SK-N-SH (cell line): ENCODE measurements at regions not wholly inside any gene's neighbourhood (a gene's known extent, or its start where the extent isn't known, plus 50 kb on each side); places are given as distances from the start of the nearest gene placed in this dataset.

Source experiments
- CTCF ChIA-PET: fragments of 300-600, 350-600 bp; formaldehyde crosslinking; extraction: SDS; loops from one replicate; lab custom pipeline; 2021; lab: Yijun Ruan, JAX
- POLR2A ChIA-PET: fragments of 350-600 bp; sonication (Branson Sonifier 250); formaldehyde crosslinking; extraction: SDS; loops from one replicate; lab custom pipeline; 2020; ENCODE audit warnings: antibody characterized with exemption, inconsistent platforms; lab: Yijun Ruan, JAX
- DNase-seq: peaks from one replicate; pipeline ENCODE4 v3.0.0; 2012
- H2AFZ ChIP-seq: fragments of 200-600 bp; sonication (generic); 2 replicates; pipeline ENCODE4 v1.8.1; 2016; ENCODE audit warnings: antibody characterized with exemption, mild to moderate bottlenecking, low read depth
- H3F3A ChIP-seq: fragments of 200-600 bp; sonication (generic); replicated peaks from 2 replicates; pipeline ENCODE3; 2016; ENCODE audit warnings: antibody characterized with exemption, mild to moderate bottlenecking; ENCODE audit not compliant: insufficient read depth
- H3K27ac ChIP-seq, 2 experiments: fragments of 200-500 bp in 1 of 2; fragments of 200-600 bp in 1 of 2; sonication (Bioruptor generic) in 1 of 2; sonication (generic), shearing (Covaris generic) in 1 of 2; 2 replicates each; pipeline versions ENCODE4 v1.5.1 to v1.6.1; 2014 to 2016; ENCODE audit warnings: low read depth in 2 of 2, inconsistent platforms in 1 of 2, low read length in 1 of 2, mild to moderate bottlenecking in 1 of 2, mixed read lengths in 1 of 2
- H3K27me3 ChIP-seq: fragments of 200-600 bp; sonication (generic), shearing (Covaris generic); 2 replicates; pipeline ENCODE4 v1.6.1; 2016; ENCODE audit warnings: mixed run types; ENCODE audit not compliant: insufficient read depth
- H3K36me3 ChIP-seq, 2 experiments: fragments of 200-500 bp in 1 of 2; fragments of 200-600 bp in 1 of 2; sonication (Bioruptor generic) in 1 of 2; sonication (generic) in 1 of 2; replicated peaks in 1 of 2; 2 replicates each; pipeline versions ENCODE3 to v1.5.1; 2014 to 2016; ENCODE audit warnings: low read length in 1 of 2, mild to moderate bottlenecking in 1 of 2; ENCODE audit not compliant: insufficient read depth in 2 of 2, control insufficient read depth in 1 of 2
- H3K4me1 ChIP-seq, 2 experiments: fragments of 200-500 bp in 1 of 2; fragments of 200-600 bp in 1 of 2; sonication (Bioruptor generic) in 1 of 2; sonication (generic), shearing (Covaris generic) in 1 of 2; 2 replicates each; pipeline versions ENCODE4 v1.5.1 to v1.6.1; 2014 to 2016; ENCODE audit warnings: low read depth in 1 of 2, low read length in 1 of 2, mixed run types in 1 of 2; ENCODE audit not compliant: insufficient read depth in 2 of 2, control insufficient read depth in 1 of 2
- H3K4me2 ChIP-seq: fragments of 200-600 bp; sonication (generic), shearing (Covaris generic); 2 replicates; pipeline ENCODE4 v1.6.1; 2017; ENCODE audit warnings: mixed run types
- H3K4me3 ChIP-seq, 2 experiments: fragments of 200-500 bp in 1 of 2; fragments of 200-600 bp in 1 of 2; sonication (Bioruptor generic) in 1 of 2; sonication (generic), shearing (Covaris generic) in 1 of 2; 2 replicates each; pipeline versions ENCODE4 v1.5.1 to v1.8.1; 2014 to 2016; ENCODE audit warnings: low read depth in 2 of 2, inconsistent platforms in 1 of 2, low read length in 1 of 2, mild to moderate bottlenecking in 1 of 2, mixed read lengths in 1 of 2, moderate library complexity in 1 of 2
- H3K79me2 ChIP-seq: fragments of 200-600 bp; sonication (generic); 2 replicates; pipeline ENCODE4 v1.8.1; 2017; ENCODE audit warnings: mild to moderate bottlenecking; ENCODE audit not compliant: insufficient read depth
- H3K9ac ChIP-seq: fragments of 200-600 bp; sonication (generic); 2 replicates; pipeline ENCODE4 v1.6.1; 2017; ENCODE audit warnings: mixed run types
- H3K9me2 ChIP-seq: fragments of 200-600 bp; sonication (generic); 2 replicates; pipeline ENCODE4 v1.6.1; 2017; ENCODE audit warnings: mixed run types
- H3K9me3 ChIP-seq: fragments of 200-600 bp; sonication (generic); 2 replicates; pipeline ENCODE4 v1.6.1; 2017; ENCODE audit warnings: mixed run types, mild to moderate bottlenecking, moderate library complexity
- H4K20me1 ChIP-seq: fragments of 200-600 bp; sonication (generic); 2 replicates; pipeline ENCODE4 v1.6.1; 2017; ENCODE audit warnings: mild to moderate bottlenecking, mixed run types; ENCODE audit not compliant: insufficient read depth
- CHD2 ChIP-seq: fragments of 150-350 bp; IDR thresholded peaks from 2 replicates; pipeline ENCODE4 v1.6.1; 2018; ENCODE audit warnings: low read length; ENCODE audit not compliant: partially characterized antibody
- ELF1 ChIP-seq: IDR thresholded peaks from 2 replicates; pipeline ENCODE4 v1.4.0; 2012
- EP300 ChIP-seq, 2 experiments: IDR thresholded peaks; 2 replicates each; pipeline versions ENCODE4 v1.4.0 to v1.6.1; 2012; ENCODE audit warnings: borderline replicate concordance in 1 of 2, low read depth in 1 of 2, low read length in 1 of 2
- EZH2phosphoT487 ChIP-seq: fragments of 200-600 bp; sonication (generic); IDR thresholded peaks from 2 replicates; pipeline ENCODE4 v1.6.1; 2017; ENCODE audit warnings: low read depth, mixed run types, mild to moderate bottlenecking, antibody characterized with exemption, moderate library complexity, borderline replicate concordance
- FOXJ3 ChIP-seq: sonication (generic); formaldehyde crosslinking; IDR thresholded peaks from 2 replicates; pipeline ENCODE4 v1.5.1; 2020; ENCODE audit warnings: mild to moderate bottlenecking, missing genetic modification reagents
- FOXM1 ChIP-seq: IDR thresholded peaks from 2 replicates; pipeline ENCODE4 v1.4.0; 2012; ENCODE audit warnings: low read depth, mild to moderate bottlenecking
- GATA2 ChIP-seq: sonication (generic); formaldehyde crosslinking; IDR thresholded peaks from 2 replicates; pipeline ENCODE4 v1.5.0; 2020; ENCODE audit warnings: mild to moderate bottlenecking, missing genetic modification reagents
- MEF2A ChIP-seq: IDR thresholded peaks from 2 replicates; pipeline ENCODE4 v1.4.0; 2012; ENCODE audit warnings: low read depth, borderline replicate concordance
- MXI1 ChIP-seq: IDR thresholded peaks from 2 replicates; pipeline ENCODE4 v1.6.1; 2012; ENCODE audit warnings: mild to moderate bottlenecking, low read depth, low read length, improper control_type of control experiment
- RAD21 ChIP-seq: IDR thresholded peaks from 2 replicates; pipeline ENCODE4 v1.6.1; 2012; ENCODE audit warnings: mild to moderate bottlenecking, low read length
- RFX5 ChIP-seq: IDR thresholded peaks from 2 replicates; pipeline ENCODE4 v1.6.1; 2012; ENCODE audit warnings: mild to moderate bottlenecking, improper control_type of control experiment, low read length
- RXRA ChIP-seq: IDR thresholded peaks from 2 replicates; pipeline ENCODE4 v1.4.0; 2012; ENCODE audit warnings: low read depth, mild to moderate bottlenecking, borderline replicate concordance
- SMC3 ChIP-seq: IDR thresholded peaks from 2 replicates; pipeline ENCODE4 v1.6.1; 2012; ENCODE audit warnings: low read depth, low read length, improper control_type of control experiment
- TAF1 ChIP-seq: IDR thresholded peaks from 2 replicates; pipeline ENCODE4 v1.6.1; 2012; ENCODE audit warnings: low read depth, mild to moderate bottlenecking, low read length, moderate library complexity, borderline replicate concordance
- YY1 ChIP-seq: IDR thresholded peaks from 2 replicates; pipeline ENCODE4 v1.4.0; 2012; ENCODE audit warnings: low read depth, mild to moderate bottlenecking
- WGBS: methylation state at CpG from one replicate; pipeline ENCODE4 v1.1.6; 2017; ENCODE audit warnings: low lambda C conversion rate; 5-methylcytosine and 5-hydroxymethylcytosine counted together
- TF ChIP-seq, protein P1 (sequence below): fragments of 150-350 bp; IDR thresholded peaks from 2 replicates; pipeline ENCODE4 v1.6.1; 2016; ENCODE audit warnings: mild to moderate bottlenecking, low read depth, low read length
- TF ChIP-seq, protein P2 (sequence below): fragments of 200-600 bp; sonication (generic); IDR thresholded peaks from 2 replicates; pipeline ENCODE4 v1.6.1; 2017; ENCODE audit warnings: antibody characterized with exemption, mild to moderate bottlenecking, moderate library complexity
- TF ChIP-seq, protein P3 (sequence below): fragments of 150-350 bp; IDR thresholded peaks from 2 replicates; pipeline ENCODE4 v1.6.1; 2017; ENCODE audit warnings: antibody characterized with exemption, low read length, low read depth, borderline replicate concordance

DNA sequence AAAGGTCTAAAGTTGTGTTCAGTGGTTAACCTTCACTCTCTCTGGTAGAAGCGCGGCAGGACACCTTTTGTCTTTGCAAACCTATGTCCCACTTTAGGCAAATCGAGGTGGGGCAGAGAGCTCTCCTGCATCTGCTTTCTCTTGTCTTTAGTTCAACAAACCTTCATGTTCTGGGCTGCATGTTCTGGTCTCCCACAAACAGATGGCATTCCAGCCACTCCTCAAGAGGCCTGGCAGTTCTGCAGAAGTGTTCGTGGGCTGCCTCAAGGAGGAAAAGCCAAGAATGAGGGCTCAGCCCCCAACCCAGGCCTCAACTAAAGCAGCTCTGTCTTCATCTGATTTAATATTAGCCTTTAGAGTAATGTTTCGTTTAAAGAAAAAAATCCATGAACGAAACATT is 82.2 kb downstream of the SOD2 start:
- Histone ChIP-seq H3F3A (peaks cover 3% of the 10 kb centered on the region), H3K4me1 (no peaks in the 10 kb centered on the region), H2AFZ (no peak overlapping the region), H3K4me3 (no peak overlapping the region), H3K9me3 (no peaks in the 10 kb centered on the region), H3K9me2 (no peaks in the 10 kb centered on the region), H3K9ac (no peak overlapping the region), H4K20me1 (no peaks in the 10 kb centered on the region), H3K4me2 (no peak overlapping the region), H3K27me3 (no peaks in the 10 kb centered on the region), H3K36me3 (no peaks in the 10 kb centered on the region), H3K79me2 (no peaks in the 10 kb centered on the region), H3K27ac (no peak overlapping the region)
- no peak for DNase-seq
- CTCF ChIA-PET: interaction anchor here (0.8 to 1.4 kb wide), 5 partner anchors 13 to 436 kb away, joined by 3 to 5 read pairs (median 3); no protein-coding TSS in a partner anchor
- POLR2A ChIA-PET: no interaction called here
- 60% methylated on average over 5 of the region's 6 CpGs for WGBS
- TF ChIP-seq TAF1: no peak
- TF ChIP-seq FOXJ3: no peak
- TF ChIP-seq EZH2phosphoT487: no peak
- no peak for TF ChIP-seq RFX5
- no peak for TF ChIP-seq FOXM1
- TF ChIP-seq RXRA: no peak
- TF ChIP-seq, protein P1, sequence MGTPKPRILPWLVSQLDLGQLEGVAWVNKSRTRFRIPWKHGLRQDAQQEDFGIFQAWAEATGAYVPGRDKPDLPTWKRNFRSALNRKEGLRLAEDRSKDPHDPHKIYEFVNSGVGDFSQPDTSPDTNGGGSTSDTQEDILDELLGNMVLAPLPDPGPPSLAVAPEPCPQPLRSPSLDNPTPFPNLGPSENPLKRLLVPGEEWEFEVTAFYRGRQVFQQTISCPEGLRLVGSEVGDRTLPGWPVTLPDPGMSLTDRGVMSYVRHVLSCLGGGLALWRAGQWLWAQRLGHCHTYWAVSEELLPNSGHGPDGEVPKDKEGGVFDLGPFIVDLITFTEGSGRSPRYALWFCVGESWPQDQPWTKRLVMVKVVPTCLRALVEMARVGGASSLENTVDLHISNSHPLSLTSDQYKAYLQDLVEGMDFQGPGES: no peak
- TF ChIP-seq GATA2 (CRISPR knock-in tag): no peak
- TF ChIP-seq EP300 (IDR thresholded peaks at IDR 0.05; ENCODE audit: borderline replicate concordance in 1 of 2, low read depth in 1 of 2, low read length in 1 of 2): no peak
- TF ChIP-seq ELF1: no peak
- no peak for TF ChIP-seq YY1
- TF ChIP-seq, protein P2, sequence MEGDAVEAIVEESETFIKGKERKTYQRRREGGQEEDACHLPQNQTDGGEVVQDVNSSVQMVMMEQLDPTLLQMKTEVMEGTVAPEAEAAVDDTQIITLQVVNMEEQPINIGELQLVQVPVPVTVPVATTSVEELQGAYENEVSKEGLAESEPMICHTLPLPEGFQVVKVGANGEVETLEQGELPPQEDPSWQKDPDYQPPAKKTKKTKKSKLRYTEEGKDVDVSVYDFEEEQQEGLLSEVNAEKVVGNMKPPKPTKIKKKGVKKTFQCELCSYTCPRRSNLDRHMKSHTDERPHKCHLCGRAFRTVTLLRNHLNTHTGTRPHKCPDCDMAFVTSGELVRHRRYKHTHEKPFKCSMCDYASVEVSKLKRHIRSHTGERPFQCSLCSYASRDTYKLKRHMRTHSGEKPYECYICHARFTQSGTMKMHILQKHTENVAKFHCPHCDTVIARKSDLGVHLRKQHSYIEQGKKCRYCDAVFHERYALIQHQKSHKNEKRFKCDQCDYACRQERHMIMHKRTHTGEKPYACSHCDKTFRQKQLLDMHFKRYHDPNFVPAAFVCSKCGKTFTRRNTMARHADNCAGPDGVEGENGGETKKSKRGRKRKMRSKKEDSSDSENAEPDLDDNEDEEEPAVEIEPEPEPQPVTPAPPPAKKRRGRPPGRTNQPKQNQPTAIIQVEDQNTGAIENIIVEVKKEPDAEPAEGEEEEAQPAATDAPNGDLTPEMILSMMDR: no peak
- no peak for TF ChIP-seq RAD21
- no peak for TF ChIP-seq CHD2
- TF ChIP-seq, protein P3, sequence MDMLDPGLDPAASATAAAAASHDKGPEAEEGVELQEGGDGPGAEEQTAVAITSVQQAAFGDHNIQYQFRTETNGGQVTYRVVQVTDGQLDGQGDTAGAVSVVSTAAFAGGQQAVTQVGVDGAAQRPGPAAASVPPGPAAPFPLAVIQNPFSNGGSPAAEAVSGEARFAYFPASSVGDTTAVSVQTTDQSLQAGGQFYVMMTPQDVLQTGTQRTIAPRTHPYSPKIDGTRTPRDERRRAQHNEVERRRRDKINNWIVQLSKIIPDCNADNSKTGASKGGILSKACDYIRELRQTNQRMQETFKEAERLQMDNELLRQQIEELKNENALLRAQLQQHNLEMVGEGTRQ: no peak
- no peak for TF ChIP-seq SMC3
- no peak for TF ChIP-seq MXI1
- no peak for TF ChIP-seq MEF2A
- TF ChIP-seq, all 33 proteins: peak for 0
